ENCODE measurements at regions not wholly inside any gene's neighbourhood (a gene's known extent, or its start where the extent isn't known, plus 50 kb on each side); places are given as distances from the start of the nearest gene placed in this dataset.

- no peak overlapping the region for H3K4me3 ChIP-seq (ENCODE audit: low read depth, low read length)
- TF ChIP-seq CTCF (conservative IDR thresholded peaks at IDR 0.05; ENCODE audit: low read depth, low read length) = no peak
- DNase-seq (ENCODE audit: low read depth) = no peak
Measured at GRCh38 chrX:39653691-39654090, 444.1 kb downstream of the BCOR start.

- no peak for DNase-seq (ENCODE audit: low read depth)
- no peak for TF ChIP-seq CTCF (conservative IDR thresholded peaks at IDR 0.05; ENCODE audit: low read depth, low read length)
- no peak overlapping the region for H3K4me3 ChIP-seq (ENCODE audit: low read depth, low read length)
Measured at GRCh38 chrX:39654183-39654925, 443.4 kb downstream of the BCOR start.

GRCh38 chrX:39654952-39655351 lies 442.8 kb downstream of the BCOR start:
- DNase-seq (ENCODE audit: low read depth) = no peak
- no peak for TF ChIP-seq CTCF (conservative IDR thresholded peaks at IDR 0.05; ENCODE audit: low read depth, low read length)
- no peak overlapping the region for H3K4me3 ChIP-seq (ENCODE audit: low read depth, low read length)

- DNase-seq (ENCODE audit: low read depth) = no peak
- H3K4me3 ChIP-seq (ENCODE audit: low read depth, low read length) = no peak overlapping the region
- TF ChIP-seq CTCF (conservative IDR thresholded peaks at IDR 0.05; ENCODE audit: low read depth, low read length) = no peak
Measured at GRCh38 chrX:39661116-39661907, 436.4 kb downstream of the BCOR start.

- no peak overlapping the region for H3K4me3 ChIP-seq (ENCODE audit: low read depth, low read length)
- no peak for TF ChIP-seq CTCF (conservative IDR thresholded peaks at IDR 0.05; ENCODE audit: low read depth, low read length)
- no peak for DNase-seq (ENCODE audit: low read depth)
Measured at GRCh38 chrX:39665830-39666518, 431.8 kb downstream of the BCOR start.

- no peak for DNase-seq (ENCODE audit: low read depth)
- TF ChIP-seq CTCF (conservative IDR thresholded peaks at IDR 0.05; ENCODE audit: low read depth, low read length) = no peak
- H3K4me3 ChIP-seq (ENCODE audit: low read depth, low read length) = no peak overlapping the region
Measured at GRCh38 chrX:39667191-39667590, 430.6 kb downstream of the BCOR start.

All from choroid plexus epithelial cell (primary cell).